Globus pallidus (tissue), 1 donor: ENCODE measurements at regions not wholly inside any gene's neighbourhood (a gene's known extent, or its start where the extent isn't known, plus 50 kb on each side); places are given as distances from the start of the nearest gene placed in this dataset.

Source experiments
- DNase-seq: peaks from one replicate; pipeline ENCODE4 v3.0.0-alpha.2; 2015; ENCODE audit warnings: low spot score

- peak; percentile 22 for DNase-seq
Measured at GRCh38 chr7:106957766-106958165, 86.7 kb upstream of the PRKAR2B start.

- no peak for DNase-seq
Measured at GRCh38 chr7:106959753-106960152, 84.8 kb upstream of the PRKAR2B start.

GRCh38 chr7:106962751-106963150, 81.8 kb upstream of the PRKAR2B start:
- DNase-seq: no peak

- no peak for DNase-seq
Measured at GRCh38 chr7:106964466-106964865, 80.0 kb upstream of the PRKAR2B start.

- no peak for DNase-seq
Measured at GRCh38 chr7:106965108-106965507, 79.4 kb upstream of the PRKAR2B start.

GRCh38 chr7:106966121-106966520, 78.4 kb upstream of the PRKAR2B start:
- no peak for DNase-seq

GRCh38 chr7:106968160-106968559, 76.3 kb upstream of the PRKAR2B start:
- no peak for DNase-seq

GRCh38 chr7:106978425-106979420, 65.8 kb upstream of the PRKAR2B start:
- no peak for DNase-seq

GRCh38 chr7:106979551-106980357, 64.8 kb upstream of the PRKAR2B start:
- DNase-seq: no peak

- no peak for DNase-seq
Measured at GRCh38 chr7:106980358-106980685, 64.2 kb upstream of the PRKAR2B start.

- DNase-seq: no peak
Measured at GRCh38 chr7:106982415-106982814, 62.1 kb upstream of the PRKAR2B start.

GRCh38 chr7:106984034-106984433, 60.5 kb upstream of the PRKAR2B start:
- DNase-seq: no peak

- DNase-seq: no peak
Measured at GRCh38 chr7:106986450-106986977, 58.0 kb upstream of the PRKAR2B start.

GRCh38 chr7:106987777-106988176, 56.7 kb upstream of the PRKAR2B start:
- no peak for DNase-seq

- no peak for DNase-seq
Measured at GRCh38 chr7:106992511-106992910, 52.0 kb upstream of the PRKAR2B start.
